Renal pelvis (tissue), 1 donor: ENCODE measurements at regions not wholly inside any gene's neighbourhood (a gene's known extent, or its start where the extent isn't known, plus 50 kb on each side); places are given as distances from the start of the nearest gene placed in this dataset.
A peak's percentile ranks its signal among the peaks of the same experiment; 100 is the strongest.

Experiments
- DNase-seq: peaks from one replicate; pipeline ENCODE4 v3.0.0-alpha.2; 2013

- DNase-seq = no peak
Measured at GRCh38 chr5:173800340-173800739, 87.8 kb upstream of the CPEB4 start.

GRCh38 chr5:173801006-173801405 is 87.1 kb upstream of the CPEB4 start:
- DNase-seq = no peak

GRCh38 chr5:173802670-173803165 is 85.4 kb upstream of the CPEB4 start:
- DNase-seq = no peak

GRCh38 chr5:173804579-173804978 is 83.6 kb upstream of the CPEB4 start:
- DNase-seq = no peak

DNA sequence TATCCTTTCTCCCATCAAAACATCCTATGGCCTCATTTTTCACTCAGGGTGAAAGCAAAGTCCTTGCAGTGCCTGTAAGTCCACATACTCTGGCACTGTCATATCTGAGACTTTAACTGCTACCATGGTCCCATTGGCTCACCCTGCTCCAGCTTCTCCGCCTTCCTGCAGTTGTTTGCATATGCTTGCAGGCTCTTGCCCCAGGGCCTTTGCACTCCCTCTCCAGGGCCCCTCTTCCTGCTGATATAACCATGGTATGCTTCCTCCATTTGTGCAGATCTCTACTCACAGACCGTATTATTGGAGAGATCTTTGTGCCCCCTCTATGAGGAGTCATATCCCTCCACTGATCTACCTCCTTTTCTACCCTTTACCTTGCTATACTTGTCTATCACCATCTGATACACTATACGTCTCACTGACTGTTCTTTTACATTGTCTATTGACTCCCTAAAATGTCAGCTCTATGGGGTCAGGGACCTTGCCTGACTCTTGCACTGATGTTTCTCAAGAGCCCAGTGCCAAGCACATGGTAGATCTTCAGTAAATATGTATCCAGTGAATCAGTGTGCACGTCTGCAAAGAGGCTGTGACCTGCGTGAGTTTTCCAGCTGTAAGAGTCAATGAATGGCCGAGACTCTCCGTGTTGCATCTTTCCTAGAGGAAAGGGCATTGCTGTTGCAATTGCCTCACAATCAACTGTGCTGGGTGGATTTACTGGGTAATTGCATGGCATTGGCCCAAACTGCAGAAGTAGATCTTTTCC is 81.7 kb upstream of the CPEB4 start:
- DNase-seq = no peak

- no peak for DNase-seq
Measured at GRCh38 chr5:173807181-173807655, 80.9 kb upstream of the CPEB4 start.

- DNase-seq = no peak
Measured at GRCh38 chr5:173808079-173808808, 79.9 kb upstream of the CPEB4 start.

DNA sequence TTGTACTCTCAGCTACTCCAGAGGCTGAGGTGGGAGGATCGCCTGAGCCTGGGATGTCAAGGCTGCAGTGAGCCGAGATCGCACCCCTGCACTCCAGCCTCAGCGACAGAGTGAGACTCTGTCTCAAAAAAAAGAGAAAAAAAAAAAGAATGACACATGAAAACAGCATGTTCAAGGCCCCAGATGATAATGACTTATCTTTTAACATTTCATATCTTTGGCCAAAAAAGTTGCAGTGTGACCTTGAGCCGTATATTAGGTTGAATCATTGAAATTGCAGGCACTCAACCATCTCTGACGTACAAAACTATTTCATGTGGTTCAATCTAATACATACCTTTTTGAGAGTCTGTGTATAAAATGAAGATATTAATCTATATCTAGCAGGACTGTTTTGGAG is 79.1 kb upstream of the CPEB4 start:
- no peak for DNase-seq

DNA sequence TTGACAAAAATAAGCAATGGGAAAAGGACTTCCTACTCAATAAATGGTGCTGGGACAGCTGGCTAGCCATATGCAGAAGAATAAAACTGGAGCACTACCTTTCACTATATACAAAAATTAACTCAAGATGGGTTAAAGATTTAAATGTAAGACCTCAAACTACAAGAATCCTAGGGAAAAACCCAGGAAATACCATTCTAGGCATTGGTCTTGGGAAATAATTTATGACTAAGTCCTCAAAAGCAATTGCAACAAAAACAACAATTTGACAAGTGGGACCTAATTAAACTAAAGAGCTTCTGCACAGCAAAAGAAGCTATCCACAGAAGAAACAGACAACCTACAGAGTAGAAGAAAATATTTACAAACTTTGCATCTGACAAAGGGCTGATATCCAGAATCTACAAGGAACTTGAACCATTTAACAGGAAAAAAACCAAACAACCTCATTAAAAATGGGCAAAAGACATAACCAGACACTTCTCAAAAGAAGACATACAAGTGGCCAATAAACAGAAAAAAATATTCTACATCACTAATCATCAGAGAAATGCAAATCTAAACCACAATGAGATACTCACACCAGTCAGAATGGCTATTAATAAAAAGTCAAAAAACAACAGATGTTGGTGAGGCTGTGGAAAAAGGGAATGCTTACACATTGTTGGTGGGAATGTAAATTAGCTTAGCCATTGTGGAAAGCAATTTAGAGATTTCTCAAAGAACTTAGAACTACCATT is 75.2 kb upstream of the CPEB4 start:
- DNase-seq = no peak

- no peak for DNase-seq
Measured at GRCh38 chr5:173814053-173814452, 74.1 kb upstream of the CPEB4 start.

- no peak for DNase-seq
Measured at GRCh38 chr5:173815571-173815970, 72.6 kb upstream of the CPEB4 start.

- DNase-seq = no peak
Measured at GRCh38 chr5:173816728-173817127, 71.4 kb upstream of the CPEB4 start.

- no peak for DNase-seq
Measured at GRCh38 chr5:173817561-173817960, 70.6 kb upstream of the CPEB4 start.

DNA sequence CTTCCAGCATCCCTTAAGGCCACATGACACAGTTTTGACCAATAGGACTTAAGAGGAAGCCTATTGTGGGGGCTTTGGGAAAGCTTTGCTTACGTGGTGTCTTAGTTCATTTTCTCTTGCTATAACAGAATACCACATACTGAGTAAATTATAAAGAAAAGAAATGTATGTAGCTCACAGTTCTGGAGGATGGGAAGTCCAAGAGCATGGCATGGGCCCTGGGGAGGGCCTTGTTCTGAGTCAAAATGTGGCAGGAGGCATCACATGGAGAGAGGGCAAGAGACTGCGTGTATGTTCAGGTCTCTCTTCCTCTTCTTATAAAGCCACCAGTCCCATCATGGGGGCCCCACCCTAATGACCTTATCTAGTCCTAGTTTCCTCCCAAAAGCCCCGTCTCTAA is 68.6 kb upstream of the CPEB4 start:
- DNase-seq = no peak

- DNase-seq = no peak
Measured at GRCh38 chr5:173823274-173823644, 64.9 kb upstream of the CPEB4 start.

DNA sequence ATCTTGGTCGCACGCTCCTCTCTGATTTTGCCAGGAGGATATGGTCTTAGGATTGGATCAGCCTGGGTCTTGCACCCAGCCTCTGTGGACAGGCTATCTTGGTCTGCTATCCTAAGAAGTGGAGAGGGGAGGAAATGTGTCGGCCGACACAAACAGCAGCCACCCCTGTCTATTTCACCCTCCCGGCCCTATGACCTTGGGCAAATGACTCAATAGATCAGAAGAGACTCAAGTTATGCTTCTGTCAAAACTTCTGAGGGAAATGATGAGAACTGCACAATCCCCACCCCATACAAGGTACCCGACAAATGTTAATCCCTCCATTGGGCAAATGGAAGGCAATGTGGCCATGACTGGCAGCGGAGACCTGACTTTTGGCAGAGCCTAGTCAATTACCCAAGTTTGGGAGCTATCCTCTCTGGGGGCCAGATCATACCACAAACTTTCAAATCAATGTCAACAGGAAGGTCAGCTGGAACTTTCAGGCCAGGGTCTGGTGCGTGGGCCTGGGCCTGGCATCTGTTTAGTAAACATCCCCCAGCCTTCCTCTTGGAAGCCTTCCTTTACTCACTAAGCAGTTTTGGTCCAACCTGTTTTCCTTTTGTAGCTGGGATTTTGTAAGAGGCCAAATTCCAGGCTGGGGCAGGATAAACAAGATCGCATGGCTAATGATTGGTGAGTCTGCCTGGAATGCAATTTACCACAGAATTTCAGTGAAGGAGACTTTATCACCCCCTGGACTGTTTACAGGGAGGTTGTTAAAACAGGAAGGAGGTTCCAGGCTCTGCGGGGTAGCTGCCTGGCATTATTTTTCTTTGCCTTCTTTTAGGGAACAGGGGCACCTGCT is 64.2 kb upstream of the CPEB4 start:
- peak; percentile 85 for DNase-seq

- peak; percentile 48 for DNase-seq
Measured at GRCh38 chr5:173825215-173825865, 62.8 kb upstream of the CPEB4 start.

- peak; percentile 33 for DNase-seq
Measured at GRCh38 chr5:173826086-173826427, 62.1 kb upstream of the CPEB4 start.

DNA sequence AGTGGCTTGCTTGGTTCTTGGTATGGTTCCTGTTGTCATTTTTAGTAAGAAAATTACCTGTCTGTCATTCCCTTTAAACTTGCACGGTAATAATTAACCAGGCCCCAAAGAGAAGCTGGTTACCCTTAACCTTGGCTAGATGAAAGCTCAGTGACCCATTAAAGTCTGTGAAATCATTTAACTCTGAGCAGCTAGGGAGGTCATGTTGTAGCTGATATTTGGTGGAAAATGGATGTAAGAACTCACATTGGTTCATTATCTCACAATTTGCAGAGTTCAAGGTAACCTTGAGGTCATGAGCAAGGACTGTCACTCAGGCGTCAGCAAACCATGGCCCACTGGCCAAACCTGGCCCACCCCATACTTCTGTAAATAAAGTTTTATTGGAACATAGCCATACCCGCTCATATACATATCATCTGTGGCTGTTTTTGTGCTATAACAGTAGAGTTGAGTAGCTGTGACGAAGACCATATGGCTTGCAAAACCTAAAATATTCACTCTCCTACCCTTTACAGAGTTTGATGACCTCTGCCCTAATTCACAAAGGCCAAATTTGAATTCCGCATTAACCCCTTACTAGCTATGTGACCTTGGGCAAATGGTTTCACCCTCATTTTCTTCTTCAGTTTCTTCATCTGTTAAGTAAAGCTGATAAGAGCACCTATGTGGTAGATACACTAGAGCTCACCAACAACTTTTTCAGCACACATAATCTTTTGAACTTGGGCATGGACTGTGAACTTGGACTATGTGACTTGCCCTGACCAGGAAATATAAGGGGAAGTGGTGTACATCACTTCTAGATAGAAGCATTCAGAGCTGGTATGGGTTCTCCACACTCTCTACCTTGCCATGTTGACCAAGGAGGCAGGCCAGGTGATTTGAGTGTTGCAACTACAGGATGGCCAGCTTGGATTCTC is 61.5 kb upstream of the CPEB4 start:
- peak; percentile 34 for DNase-seq

- no peak for DNase-seq
Measured at GRCh38 chr5:173828952-173829351, 59.2 kb upstream of the CPEB4 start.
